GM21786 (cell line): ENCODE measurements at regions not wholly inside any gene's neighbourhood (a gene's known extent, or its start where the extent isn't known, plus 50 kb on each side); places are given as distances from the start of the nearest gene placed in this dataset.

Experiments used
- ATAC-seq: cut with Tn5 transposase; IDR thresholded peaks from one replicate; pipeline ENCODE4 v1.9.1; 2021; ENCODE audit not compliant: unreplicated experiment

- no peak for ATAC-seq
Measured at GRCh38 chr2:122451697-122452096, 696.2 kb downstream of the TSN start.

DNA sequence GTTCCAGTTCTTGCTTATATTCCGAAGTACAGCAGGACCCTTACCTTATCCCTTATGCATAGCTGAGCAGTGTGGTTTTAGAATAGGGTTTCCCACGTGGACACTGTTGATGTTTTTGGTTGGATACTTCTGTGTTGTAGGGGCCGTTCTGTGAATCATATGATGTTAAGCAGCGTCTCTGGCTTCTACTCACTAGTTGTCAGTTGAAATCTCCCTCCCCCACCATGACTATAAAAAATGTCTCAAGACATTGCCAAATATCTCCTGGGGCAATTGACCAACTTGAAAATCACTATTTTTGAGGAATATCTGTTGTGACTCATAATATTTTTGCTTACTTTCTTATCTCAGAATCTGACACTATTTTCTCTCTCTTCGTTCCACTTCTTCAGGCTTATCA is 713.7 kb downstream of the TSN start:
- no peak for ATAC-seq

GRCh38 chr2:122471753-122472152 is 716.3 kb downstream of the TSN start:
- no peak for ATAC-seq

GRCh38 chr2:122478117-122478516 is 722.7 kb downstream of the TSN start:
- ATAC-seq, result no peak

- no peak for ATAC-seq
Measured at GRCh38 chr2:122478771-122479170, 723.3 kb downstream of the TSN start.

DNA sequence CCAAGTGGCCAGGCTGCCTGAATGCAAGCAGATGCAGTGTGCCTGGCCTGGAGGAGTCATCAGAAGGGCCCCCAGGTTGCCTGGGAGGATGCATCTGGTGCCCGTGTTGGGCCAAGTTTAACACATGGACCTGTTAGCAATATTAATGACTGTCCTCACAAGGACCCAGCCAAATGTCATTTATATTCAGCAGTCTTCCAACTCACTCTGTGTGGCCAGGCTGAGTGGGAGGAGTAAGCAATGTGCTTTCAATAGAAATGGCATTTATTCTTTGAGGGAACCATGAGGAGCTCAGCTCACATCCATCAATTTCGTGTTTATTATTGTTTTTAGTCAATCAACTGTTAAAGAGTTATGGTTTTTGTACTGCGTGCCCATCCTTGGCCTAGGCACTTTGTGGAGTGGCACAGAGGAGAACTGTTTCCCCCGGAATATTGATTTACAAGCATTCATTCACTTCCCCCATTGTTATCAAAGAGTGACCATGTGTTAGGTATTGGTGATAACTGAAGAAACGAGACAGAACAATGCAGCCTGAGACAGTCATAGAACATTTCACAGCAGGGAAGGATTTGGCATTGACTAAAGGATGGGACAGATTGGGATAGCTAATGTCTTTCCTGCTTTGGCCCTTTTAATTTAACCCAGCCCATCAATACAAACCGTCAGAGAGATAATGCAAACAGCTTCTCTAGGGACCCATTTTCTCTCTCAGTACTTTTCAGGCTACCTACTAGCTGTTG is 725.2 kb downstream of the TSN start:
- no peak for ATAC-seq

- no peak for ATAC-seq
Measured at GRCh38 chr2:122481244-122481622, 725.8 kb downstream of the TSN start.

GRCh38 chr2:122481717-122482116 is 726.3 kb downstream of the TSN start:
- ATAC-seq, result no peak

DNA sequence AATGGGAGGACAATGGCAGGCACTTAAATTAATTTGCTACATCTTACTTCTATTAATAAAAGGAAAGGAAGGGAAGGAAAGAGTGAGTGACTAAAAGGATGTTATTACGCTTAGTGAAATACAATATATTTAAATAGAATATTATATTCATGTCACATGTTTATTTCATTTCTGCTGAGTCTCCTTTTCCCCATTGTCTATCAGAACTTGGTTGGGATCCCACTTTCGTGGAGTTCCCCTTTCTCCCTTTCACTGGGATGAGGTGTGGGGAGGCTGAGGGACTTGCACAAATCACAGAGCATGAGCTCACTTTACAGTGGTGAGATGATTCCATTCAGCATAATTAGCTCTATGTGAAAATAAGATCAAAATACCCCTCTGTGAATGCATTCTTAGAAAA is 730.6 kb downstream of the TSN start:
- ATAC-seq, result no peak

DNA sequence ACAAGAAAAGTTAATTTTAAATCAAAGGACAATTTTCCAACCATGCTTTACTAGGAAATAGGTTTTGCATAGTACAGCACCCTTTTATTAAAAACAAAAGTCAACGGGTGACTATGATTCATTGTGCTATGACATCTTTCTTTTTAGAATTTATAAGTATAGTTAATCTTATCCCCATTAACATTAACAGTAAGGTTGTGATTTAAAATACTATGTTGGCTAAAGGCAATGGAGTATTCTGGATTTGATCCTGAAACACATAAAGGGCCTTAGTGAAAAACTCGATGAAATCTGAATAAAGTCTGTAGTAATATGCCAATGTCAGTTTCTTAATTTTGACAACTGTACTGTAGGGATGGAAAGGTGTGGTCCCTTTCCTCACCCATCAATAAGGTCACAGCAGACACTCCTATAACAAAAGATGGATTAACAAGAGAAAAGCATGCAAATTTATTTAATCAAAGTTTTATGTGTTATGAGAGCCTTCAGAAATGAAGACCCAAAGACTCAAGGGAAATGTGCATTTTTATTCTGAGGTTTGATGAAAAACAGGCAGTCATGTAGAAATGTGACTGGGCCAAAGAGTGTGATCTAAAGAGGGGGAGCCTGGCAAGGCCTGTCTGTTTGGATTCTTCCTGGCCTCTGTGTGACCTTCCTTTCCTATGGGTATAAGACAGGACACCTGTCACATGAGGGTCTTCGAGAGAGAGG is 731.4 kb downstream of the TSN start:
- no peak for ATAC-seq

DNA sequence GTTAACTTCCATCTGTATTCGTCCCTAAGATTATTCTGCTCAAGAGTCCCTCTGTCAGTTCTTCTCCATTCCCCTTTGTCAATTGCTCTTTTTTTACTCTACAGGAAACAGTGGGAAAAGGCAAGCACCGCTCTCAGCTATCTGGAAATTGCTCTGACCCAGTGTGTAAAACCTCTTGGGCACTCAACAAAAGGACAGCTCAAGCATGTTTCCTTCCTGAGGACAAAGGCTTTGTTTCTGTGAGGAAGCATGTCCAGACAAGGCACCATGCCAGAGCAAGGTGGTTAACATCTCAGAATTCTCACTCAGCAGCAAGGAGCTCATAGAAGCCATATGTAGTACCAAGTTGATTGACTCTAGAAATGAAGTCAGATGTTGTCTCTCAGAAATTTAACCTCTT is 735.6 kb downstream of the TSN start:
- ATAC-seq, result no peak

DNA sequence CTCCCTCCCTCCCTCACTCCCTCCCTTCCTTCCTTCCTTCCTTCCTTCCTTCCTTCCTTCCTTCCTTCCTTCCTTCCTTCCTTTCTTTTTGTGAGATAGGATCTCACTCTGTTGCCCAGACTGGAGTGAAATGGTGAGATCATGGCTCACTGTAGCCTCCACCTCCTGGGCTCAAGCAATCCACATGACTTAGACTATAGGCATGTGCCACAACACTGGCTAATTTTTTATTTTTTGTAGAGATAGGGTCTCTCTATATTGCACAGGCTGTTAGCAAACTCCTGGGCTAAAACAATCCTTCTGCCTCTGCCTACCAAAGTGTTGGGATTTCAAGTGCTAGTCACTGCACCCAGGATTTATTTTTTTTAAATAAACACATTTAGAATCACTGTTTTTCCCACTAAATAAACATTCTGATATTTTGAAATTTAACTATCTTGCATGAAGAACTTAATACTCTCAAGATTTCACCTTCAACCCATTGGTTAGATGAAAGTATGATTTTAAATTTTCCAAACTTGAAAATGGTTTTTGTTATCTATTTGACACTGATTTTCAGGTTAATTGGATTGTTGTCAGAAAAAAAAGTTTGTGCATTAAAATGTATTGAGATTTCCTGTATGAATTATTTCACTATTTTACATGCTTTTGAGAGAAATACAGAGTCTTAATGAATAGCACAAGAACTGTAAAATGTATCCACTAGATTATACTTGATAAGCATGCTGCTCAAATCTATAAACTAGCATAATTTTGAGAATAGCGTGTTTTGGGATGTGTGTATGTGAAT is 745.1 kb downstream of the TSN start:
- ATAC-seq, result no peak

GRCh38 chr2:122506620-122507019 is 751.2 kb downstream of the TSN start:
- ATAC-seq, result no peak

DNA sequence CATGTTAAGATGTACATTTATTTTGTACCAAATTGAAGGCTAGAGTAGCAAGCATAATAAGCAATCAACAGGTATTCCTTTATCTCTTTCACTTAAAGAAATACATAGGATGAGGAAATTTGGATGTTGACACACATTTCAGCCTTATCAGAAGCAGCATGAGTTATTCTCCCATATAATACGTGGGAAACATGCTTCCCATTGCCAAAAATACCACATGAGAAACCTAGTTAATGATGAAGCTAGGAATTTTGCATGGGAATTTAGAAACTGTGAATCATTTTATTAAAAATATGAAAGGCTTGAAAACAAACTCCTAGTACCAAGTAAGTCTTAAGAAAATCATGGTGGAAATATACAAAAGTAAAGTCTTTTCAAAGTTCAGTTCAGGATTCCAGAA is 751.8 kb downstream of the TSN start:
- ATAC-seq, result no peak

- ATAC-seq, result no peak
Measured at GRCh38 chr2:122512091-122512490, 756.6 kb downstream of the TSN start.

DNA sequence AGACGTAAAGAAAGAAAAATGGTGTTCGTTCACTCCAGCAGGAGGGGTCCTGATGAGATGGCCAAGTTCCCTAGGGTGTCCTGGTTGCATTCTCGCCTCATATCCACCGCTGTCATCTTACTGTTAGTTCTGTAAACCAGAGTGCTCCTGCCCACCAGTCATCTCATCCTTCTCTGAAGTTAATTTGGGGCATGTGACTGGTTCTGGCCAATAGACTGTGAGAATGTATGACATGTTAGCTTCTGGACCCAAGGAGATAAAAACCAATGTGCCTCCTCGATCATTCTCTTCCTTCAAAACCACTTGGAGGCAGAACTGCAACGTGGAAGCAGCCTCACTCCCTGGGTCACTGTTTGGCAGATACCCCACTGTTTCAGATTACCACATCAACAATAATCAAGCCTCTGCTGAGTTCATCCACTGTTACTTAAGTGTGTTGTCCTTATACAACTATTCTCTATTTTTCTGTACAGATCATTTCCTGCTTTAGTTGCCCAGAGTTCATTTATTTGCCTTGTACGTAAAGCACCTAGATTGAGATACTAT is 759.1 kb downstream of the TSN start:
- ATAC-seq, result no peak

GRCh38 chr2:122515731-122516290 is 760.4 kb downstream of the TSN start:
- no peak for ATAC-seq

GRCh38 chr2:122516775-122517174 is 761.3 kb downstream of the TSN start:
- ATAC-seq, result no peak

- ATAC-seq, result no peak
Measured at GRCh38 chr2:122519366-122519765, 763.9 kb downstream of the TSN start.

GRCh38 chr2:122519821-122520611 is 764.6 kb downstream of the TSN start:
- no peak for ATAC-seq

DNA sequence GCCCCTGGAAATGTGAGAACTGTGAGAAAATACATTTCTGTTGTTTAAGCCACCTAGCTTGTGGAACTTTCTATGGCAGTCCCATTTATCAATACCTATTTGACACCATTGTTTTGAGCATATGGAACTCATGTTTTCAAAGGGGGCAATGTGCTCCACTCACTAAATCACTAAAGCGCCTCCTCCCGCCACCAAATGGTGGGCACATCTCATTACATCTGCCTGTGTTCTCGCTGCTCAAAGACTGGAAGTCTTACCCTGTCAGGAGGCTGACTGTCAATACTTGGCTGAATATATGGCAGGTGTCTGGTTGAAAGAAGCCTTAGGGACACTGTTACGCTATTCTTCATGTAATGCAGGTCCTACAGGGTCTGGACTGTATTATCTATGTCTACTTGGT is 767.7 kb downstream of the TSN start:
- ATAC-seq, result no peak
